ENCODE measurements at regions not wholly inside any gene's neighbourhood (a gene's known extent, or its start where the extent isn't known, plus 50 kb on each side); places are given as distances from the start of the nearest gene placed in this dataset.

DNA sequence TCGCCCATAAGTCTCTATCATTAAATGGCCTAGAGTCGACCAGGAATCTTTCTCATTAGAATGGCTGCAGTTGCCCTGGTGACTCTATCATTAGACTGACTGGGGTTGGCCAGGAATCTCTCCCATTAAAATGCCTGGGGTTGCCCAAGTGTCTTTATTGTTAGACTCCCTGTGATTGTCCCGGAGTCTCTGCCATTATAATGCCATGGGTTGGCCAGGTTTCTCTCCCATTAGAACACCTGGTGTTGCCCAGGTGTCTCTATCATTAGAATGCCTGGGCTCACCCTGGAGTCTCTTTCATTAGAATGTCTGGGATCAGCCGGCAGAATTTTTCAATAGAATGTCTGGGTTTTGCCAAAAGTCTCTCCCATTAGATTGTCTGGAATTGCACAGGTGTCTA lies 1459.3 kb downstream of the UQCRFS1 start:
- Histone ChIP-seq H3K4me3 (replicated peaks; ENCODE audit: insufficient read depth, low read length) (no peak overlapping the region), H3K27me3 (ENCODE audit: insufficient read depth, poor library complexity, severe bottlenecking) (no peaks in the 10 kb centered on the region), H3K27ac (replicated peaks) (no peak overlapping the region)
- TF ChIP-seq SPI1 (IDR thresholded peaks at IDR 0.05; ENCODE audit: borderline replicate concordance, low read depth) (no peak), GABPA (IDR thresholded peaks at IDR 0.05; ENCODE audit: low read depth) (no peak), POLR2AphosphoS5 (IDR thresholded peaks at IDR 0.05; ENCODE audit: low read depth) (no peak)
- TF ChIP-seq, protein P1, sequence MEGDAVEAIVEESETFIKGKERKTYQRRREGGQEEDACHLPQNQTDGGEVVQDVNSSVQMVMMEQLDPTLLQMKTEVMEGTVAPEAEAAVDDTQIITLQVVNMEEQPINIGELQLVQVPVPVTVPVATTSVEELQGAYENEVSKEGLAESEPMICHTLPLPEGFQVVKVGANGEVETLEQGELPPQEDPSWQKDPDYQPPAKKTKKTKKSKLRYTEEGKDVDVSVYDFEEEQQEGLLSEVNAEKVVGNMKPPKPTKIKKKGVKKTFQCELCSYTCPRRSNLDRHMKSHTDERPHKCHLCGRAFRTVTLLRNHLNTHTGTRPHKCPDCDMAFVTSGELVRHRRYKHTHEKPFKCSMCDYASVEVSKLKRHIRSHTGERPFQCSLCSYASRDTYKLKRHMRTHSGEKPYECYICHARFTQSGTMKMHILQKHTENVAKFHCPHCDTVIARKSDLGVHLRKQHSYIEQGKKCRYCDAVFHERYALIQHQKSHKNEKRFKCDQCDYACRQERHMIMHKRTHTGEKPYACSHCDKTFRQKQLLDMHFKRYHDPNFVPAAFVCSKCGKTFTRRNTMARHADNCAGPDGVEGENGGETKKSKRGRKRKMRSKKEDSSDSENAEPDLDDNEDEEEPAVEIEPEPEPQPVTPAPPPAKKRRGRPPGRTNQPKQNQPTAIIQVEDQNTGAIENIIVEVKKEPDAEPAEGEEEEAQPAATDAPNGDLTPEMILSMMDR (IDR thresholded peaks at IDR 0.05; ENCODE audit: insufficient read depth, low read length), result no peak
- TF ChIP-seq, protein P2, sequence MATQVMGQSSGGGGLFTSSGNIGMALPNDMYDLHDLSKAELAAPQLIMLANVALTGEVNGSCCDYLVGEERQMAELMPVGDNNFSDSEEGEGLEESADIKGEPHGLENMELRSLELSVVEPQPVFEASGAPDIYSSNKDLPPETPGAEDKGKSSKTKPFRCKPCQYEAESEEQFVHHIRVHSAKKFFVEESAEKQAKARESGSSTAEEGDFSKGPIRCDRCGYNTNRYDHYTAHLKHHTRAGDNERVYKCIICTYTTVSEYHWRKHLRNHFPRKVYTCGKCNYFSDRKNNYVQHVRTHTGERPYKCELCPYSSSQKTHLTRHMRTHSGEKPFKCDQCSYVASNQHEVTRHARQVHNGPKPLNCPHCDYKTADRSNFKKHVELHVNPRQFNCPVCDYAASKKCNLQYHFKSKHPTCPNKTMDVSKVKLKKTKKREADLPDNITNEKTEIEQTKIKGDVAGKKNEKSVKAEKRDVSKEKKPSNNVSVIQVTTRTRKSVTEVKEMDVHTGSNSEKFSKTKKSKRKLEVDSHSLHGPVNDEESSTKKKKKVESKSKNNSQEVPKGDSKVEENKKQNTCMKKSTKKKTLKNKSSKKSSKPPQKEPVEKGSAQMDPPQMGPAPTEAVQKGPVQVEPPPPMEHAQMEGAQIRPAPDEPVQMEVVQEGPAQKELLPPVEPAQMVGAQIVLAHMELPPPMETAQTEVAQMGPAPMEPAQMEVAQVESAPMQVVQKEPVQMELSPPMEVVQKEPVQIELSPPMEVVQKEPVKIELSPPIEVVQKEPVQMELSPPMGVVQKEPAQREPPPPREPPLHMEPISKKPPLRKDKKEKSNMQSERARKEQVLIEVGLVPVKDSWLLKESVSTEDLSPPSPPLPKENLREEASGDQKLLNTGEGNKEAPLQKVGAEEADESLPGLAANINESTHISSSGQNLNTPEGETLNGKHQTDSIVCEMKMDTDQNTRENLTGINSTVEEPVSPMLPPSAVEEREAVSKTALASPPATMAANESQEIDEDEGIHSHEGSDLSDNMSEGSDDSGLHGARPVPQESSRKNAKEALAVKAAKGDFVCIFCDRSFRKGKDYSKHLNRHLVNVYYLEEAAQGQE (IDR thresholded peaks at IDR 0.05; ENCODE audit: insufficient replicate concordance, low read depth), result no peak
- no peak for DNase-seq (ENCODE audit: low read depth in 1 of 2, low spot score in 1 of 2)

DNA sequence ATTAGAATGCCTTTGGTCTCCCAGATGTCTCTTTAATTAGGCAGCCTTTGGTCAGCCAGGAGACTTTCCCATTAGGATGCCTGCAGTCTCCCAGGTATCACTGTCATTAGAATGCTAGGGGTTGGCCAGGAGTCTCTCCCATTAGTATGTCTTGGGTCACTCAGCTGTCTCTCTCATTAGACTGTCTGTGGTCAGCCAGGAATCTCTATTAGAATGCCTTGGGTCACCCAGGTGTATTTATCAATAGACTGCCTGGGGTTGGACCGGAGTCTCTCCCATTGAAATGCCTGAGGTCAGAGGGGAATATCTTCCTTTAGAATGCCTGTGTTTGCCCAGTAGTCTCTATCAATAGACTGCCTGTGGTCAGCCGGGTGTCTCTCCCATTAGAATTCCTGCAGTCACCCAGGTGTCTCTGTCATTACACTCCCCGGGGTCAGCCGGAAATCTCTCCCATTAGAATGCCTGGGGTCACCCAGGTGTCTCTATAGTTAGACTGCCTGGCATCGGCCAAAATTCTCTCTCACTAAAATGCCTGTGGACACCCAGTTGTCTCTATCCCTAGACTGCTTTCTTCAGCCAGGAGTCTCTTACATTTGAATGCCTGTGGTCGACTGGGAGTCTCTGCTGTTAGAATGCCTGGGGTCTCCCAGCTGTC lies 1460.3 kb downstream of the UQCRFS1 start:
- no peak for TF ChIP-seq POLR2AphosphoS5 (IDR thresholded peaks at IDR 0.05; ENCODE audit: low read depth)
- no peak for TF ChIP-seq GABPA (IDR thresholded peaks at IDR 0.05; ENCODE audit: low read depth)
- TF ChIP-seq, protein P2 (IDR thresholded peaks at IDR 0.05; ENCODE audit: insufficient replicate concordance, low read depth), result no peak
- TF ChIP-seq SPI1 (IDR thresholded peaks at IDR 0.05; ENCODE audit: borderline replicate concordance, low read depth), result no peak
- TF ChIP-seq, protein P1 (IDR thresholded peaks at IDR 0.05; ENCODE audit: insufficient read depth, low read length), result no peak
- no peak overlapping the region for H3K4me3 ChIP-seq (replicated peaks; ENCODE audit: insufficient read depth, low read length)
- no peak overlapping the region for H3K27ac ChIP-seq (replicated peaks)
- H3K27me3 ChIP-seq (ENCODE audit: insufficient read depth, poor library complexity, severe bottlenecking), result no peaks in the 10 kb centered on the region
- DNase-seq (ENCODE audit: low read depth in 1 of 2, low spot score in 1 of 2), result no peak

DNA sequence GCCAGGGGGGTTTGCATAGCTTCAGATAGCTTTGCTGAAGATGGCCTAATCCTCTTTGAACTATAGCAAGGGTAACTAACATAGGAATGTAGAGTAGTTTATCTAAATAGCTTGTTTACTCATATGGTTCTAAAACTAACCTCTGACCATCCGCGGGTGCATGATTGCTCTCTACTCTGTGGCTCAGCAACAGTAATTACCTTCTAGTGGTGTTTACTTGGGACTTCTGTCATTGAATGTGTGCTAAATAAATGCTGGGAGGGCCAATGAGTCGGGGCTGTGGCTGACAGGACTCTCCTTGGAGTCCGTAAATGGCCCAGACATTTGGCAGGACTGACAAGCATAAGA lies 1461.9 kb downstream of the UQCRFS1 start:
- Histone ChIP-seq H3K27ac (replicated peaks) (no peak overlapping the region), H3K27me3 (ENCODE audit: insufficient read depth, poor library complexity, severe bottlenecking) (no peaks in the 10 kb centered on the region), H3K4me3 (replicated peaks; ENCODE audit: insufficient read depth, low read length) (no peak overlapping the region)
- no peak for DNase-seq (ENCODE audit: low read depth in 1 of 2, low spot score in 1 of 2)
- TF ChIP-seq, protein P2 (IDR thresholded peaks at IDR 0.05; ENCODE audit: insufficient replicate concordance, low read depth), result no peak
- TF ChIP-seq GABPA (IDR thresholded peaks at IDR 0.05; ENCODE audit: low read depth), result no peak
- TF ChIP-seq, protein P1 (IDR thresholded peaks at IDR 0.05; ENCODE audit: insufficient read depth, low read length), result no peak
- TF ChIP-seq SPI1 (IDR thresholded peaks at IDR 0.05; ENCODE audit: borderline replicate concordance, low read depth), result no peak
- TF ChIP-seq POLR2AphosphoS5 (IDR thresholded peaks at IDR 0.05; ENCODE audit: low read depth), result no peak
